Endothelial cell of umbilical vein (primary cell): ENCODE measurements at regions not wholly inside any gene's neighbourhood (a gene's known extent, or its start where the extent isn't known, plus 50 kb on each side); places are given as distances from the start of the nearest gene placed in this dataset.

ENCODE experiments used
- BruUV-seq: library from RNA; stranded (reverse); fragments of 400-500 nt; replicated peaks from 2 replicates; lab custom pipeline; 2021; lab: Mats Ljungman, UMichigan
- CTCF ChIA-PET: fragments of 300-600, 350-600 bp; sonication (Branson Sonifier 250); formaldehyde crosslinking; loops from one replicate; lab custom pipeline; 2021; ENCODE audit warnings: antibody characterized with exemption, inconsistent platforms; lab: Charles Lee
- POLR2A ChIA-PET: fragments of 300-600, 350-600 bp; sonication (Branson Sonifier 250); formaldehyde crosslinking; loops from one replicate; lab custom pipeline; 2021; ENCODE audit warnings: antibody characterized with exemption, inconsistent platforms; lab: Charles Lee
- DNase-seq: peaks from one replicate; pipeline ENCODE4 v3.0.0-alpha.2; 2011; ENCODE audit warnings: low read depth, low spot score
- FAIRE-seq: peaks from 2 replicates; lab custom pipeline; 2011; peaks lifted over from hg19 to GRCh38; lab: Jason Lieb, UNC
- H2AFZ ChIP-seq: 2 replicates; pipeline ENCODE4 v1.6.0; 2012; ENCODE audit warnings: low read depth, low read length, control low read depth, inconsistent platforms
- H3K27ac ChIP-seq: 2 replicates; pipeline ENCODE4 v1.5.1; 2011; ENCODE audit warnings: low read depth, mild to moderate bottlenecking, control low read depth, low read length, moderate library complexity; ENCODE audit not compliant: insufficient read depth
- H3K27me3 ChIP-seq, 2 experiments: 2 replicates each; pipeline versions ENCODE4 v1.6.0 to v1.6.1; 2011; ENCODE audit warnings: low read length in 2 of 2, mixed read lengths in 1 of 2; ENCODE audit not compliant: control insufficient read depth in 2 of 2, insufficient read depth in 2 of 2
- H3K36me3 ChIP-seq, 2 experiments: 2 replicates in 1 of 2; 3 replicates in 1 of 2; pipeline ENCODE4 v1.5.1; 2011; ENCODE audit warnings: low read length in 2 of 2, mild to moderate bottlenecking in 1 of 2, moderate library complexity in 1 of 2; ENCODE audit not compliant: control insufficient read depth in 2 of 2, insufficient read depth in 2 of 2; ENCODE audit errors: extremely low read depth in 1 of 2
- H3K4me1 ChIP-seq: 3 replicates; pipeline ENCODE4 v1.5.1; 2011; ENCODE audit warnings: mild to moderate bottlenecking, low read length; ENCODE audit not compliant: control insufficient read depth, insufficient read depth; ENCODE audit errors: extremely low read depth
- H3K4me2 ChIP-seq: 2 replicates; pipeline ENCODE4 v1.6.1; 2011; ENCODE audit warnings: low read length, control low read depth, mixed read lengths; ENCODE audit not compliant: insufficient read depth
- H3K4me3 ChIP-seq, 3 experiments: fragments of 200-600 bp in 1 of 3; sonication (generic), shearing (Covaris generic) in 1 of 3; replicated peaks in 1 of 3; 2 replicates each; pipeline ENCODE4 v1.5.1; 2011 to 2016; ENCODE audit warnings: control low read depth in 3 of 3, low read length in 3 of 3, mild to moderate bottlenecking in 2 of 3, inconsistent platforms in 1 of 3, low read depth in 1 of 3, moderate library complexity in 1 of 3; ENCODE audit not compliant: insufficient read depth in 1 of 3
- H3K79me2 ChIP-seq: 2 replicates; pipeline ENCODE4 v1.6.0; 2012; ENCODE audit warnings: low read length, inconsistent platforms; ENCODE audit not compliant: control insufficient read depth, insufficient read depth
- H3K9ac ChIP-seq: replicated peaks from 2 replicates; pipeline ENCODE3; 2011; ENCODE audit warnings: low read length, control low read depth; ENCODE audit not compliant: insufficient read depth; ENCODE audit errors: extremely low read depth
- H3K9me1 ChIP-seq: replicated peaks from 3 replicates; pipeline ENCODE4 v1.6.0; 2011; ENCODE audit warnings: mild to moderate bottlenecking, low read length; ENCODE audit not compliant: control insufficient read depth, insufficient read depth; ENCODE audit errors: extremely low read depth
- H3K9me3 ChIP-seq: replicated peaks from 2 replicates; pipeline ENCODE4 v1.5.1; 2012; ENCODE audit warnings: low read length, inconsistent platforms; ENCODE audit not compliant: control insufficient read depth, insufficient read depth
- H4K20me1 ChIP-seq: replicated peaks from 2 replicates; pipeline ENCODE3; 2011; ENCODE audit warnings: mild to moderate bottlenecking, low read length; ENCODE audit not compliant: control insufficient read depth, insufficient read depth; ENCODE audit errors: extremely low read depth
- CTCF ChIP-seq, 2 donors: IDR thresholded peaks; 1 replicate in 1 of 2; 2 replicates in 1 of 2; pipeline ENCODE4 v1.5.1; 2011; ENCODE audit warnings: low read length in 2 of 2, mild to moderate bottlenecking in 2 of 2, moderate library complexity in 2 of 2, control low read depth in 1 of 2, inconsistent platforms in 1 of 2, low read depth in 1 of 2; ENCODE audit not compliant: insufficient read depth in 1 of 2; ENCODE audit errors: extremely low read depth in 1 of 2
- EZH2 ChIP-seq: IDR thresholded peaks from 2 replicates; pipeline ENCODE4 v1.6.1; 2012; ENCODE audit warnings: borderline replicate concordance, low read depth, mild to moderate bottlenecking, moderate library complexity, low read length, inconsistent platforms; ENCODE audit not compliant: severe bottlenecking
- FOS ChIP-seq: IDR thresholded peaks from 2 replicates; pipeline ENCODE4 v1.6.1; 2011; ENCODE audit warnings: mild to moderate bottlenecking, low read length, moderate library complexity, borderline replicate concordance; ENCODE audit not compliant: insufficient read depth
- GATA2 ChIP-seq: IDR thresholded peaks from 2 replicates; pipeline ENCODE4 v1.7.0; 2011; ENCODE audit warnings: low read depth, mild to moderate bottlenecking, moderate library complexity, mixed read lengths, low read length; ENCODE audit not compliant: insufficient read length, insufficient read depth
- JUN ChIP-seq: IDR thresholded peaks from 2 replicates; pipeline ENCODE4 v1.6.1; 2011; ENCODE audit warnings: borderline replicate concordance, low read depth; ENCODE audit not compliant: insufficient read length, insufficient read depth
- MYC ChIP-seq: IDR thresholded peaks from one replicate; pipeline ENCODE4 v1.6.1; 2011; ENCODE audit warnings: mild to moderate bottlenecking, low read depth, low read length
- POLR2A ChIP-seq: IDR thresholded peaks from 2 replicates; pipeline ENCODE4 v1.6.1; 2012; ENCODE audit warnings: low read depth, mild to moderate bottlenecking, control low read depth, low read length
- POLR2AphosphoS5 ChIP-seq: IDR thresholded peaks from 2 replicates; pipeline ENCODE4 v1.6.1; 2012; ENCODE audit warnings: low read depth, mild to moderate bottlenecking, control low read depth, low read length, moderate library complexity; ENCODE audit not compliant: insufficient read depth
- dilution Hi-C: fragments of 300-500 bp; cut with MboI; formaldehyde crosslinking; loops from one replicate; pipeline ENCODE4 v1.15.0; 2019; ENCODE audit warnings: low sequenced_read_pairs; ENCODE audit not compliant: extremely low pct_ligation_motif_present
- intact Hi-C: fragments of 100-400 bp; cut with micrococcal nuclease; formaldehyde crosslinking; loops from one replicate; pipeline ENCODE4 v1.10.0; 2022
- TF ChIP-seq, protein P1 (sequence below): IDR thresholded peaks from 2 replicates; pipeline ENCODE4 v1.6.1; 2011; ENCODE audit not compliant: insufficient read depth, insufficient read length

- H3K4me1 ChIP-seq: no peaks in the 10 kb centered on the region
- DNase-seq (no peak), FAIRE-seq (no peak)
- ChIA-PET POLR2A (no interaction called here), CTCF (no interaction called here)
- H3K9me1 ChIP-seq: no peaks in the 10 kb centered on the region
- H4K20me1 ChIP-seq: no peaks in the 10 kb centered on the region
- H2AFZ ChIP-seq: no peak overlapping the region
- dilution Hi-C loops: no loop called here
- intact Hi-C loops: no loop called here
- H3K36me3 ChIP-seq: no peaks in the 10 kb centered on the region
- no peak overlapping the region for H3K4me3 ChIP-seq
- no peak overlapping the region for H3K9ac ChIP-seq
- H3K27ac ChIP-seq: no peak overlapping the region
- H3K9me3 ChIP-seq: no peaks in the 10 kb centered on the region
- TF ChIP-seq MYC: no peak
- TF ChIP-seq GATA2: no peak
- no peak for TF ChIP-seq CTCF (IDR thresholded peaks at IDR 0.05; ENCODE audit: extremely low read depth in 1 of 2, insufficient read depth in 1 of 2, low read depth in 1 of 2, low read length in 2 of 2)
- TF ChIP-seq, protein P1, sequence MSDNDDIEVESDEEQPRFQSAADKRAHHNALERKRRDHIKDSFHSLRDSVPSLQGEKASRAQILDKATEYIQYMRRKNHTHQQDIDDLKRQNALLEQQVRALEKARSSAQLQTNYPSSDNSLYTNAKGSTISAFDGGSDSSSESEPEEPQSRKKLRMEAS: no peak
- TF ChIP-seq EZH2: no peak
- no peak for TF ChIP-seq FOS
- no peak for TF ChIP-seq JUN
- no peak for TF ChIP-seq POLR2AphosphoS5
- TF ChIP-seq POLR2A: no peak
- BruUV-seq: no TSS peak
- no peaks in the 10 kb centered on the region for H3K79me2 ChIP-seq
- H3K27me3 ChIP-seq: no peaks in the 10 kb centered on the region
- H3K4me2 ChIP-seq: no peak overlapping the region
These were observed 1005.5 kb upstream of the CITED2 start for GRCh38 chr6:140379919-140380318.
